Panc1 (cell line): ENCODE measurements at regions not wholly inside any gene's neighbourhood (a gene's known extent, or its start where the extent isn't known, plus 50 kb on each side); places are given as distances from the start of the nearest gene placed in this dataset.

Experiments used
- SIN3A ChIP-seq: IDR thresholded peaks from 2 replicates; pipeline ENCODE4 v1.6.1; 2012; ENCODE audit warnings: low read depth, mild to moderate bottlenecking, low read length, moderate library complexity, borderline replicate concordance; ENCODE audit not compliant: insufficient read depth
- TF ChIP-seq, protein P1 (sequence below), 2 experiments: IDR thresholded peaks; 2 replicates each; pipeline ENCODE4 v1.6.1; 2011 to 2012; ENCODE audit warnings: low read depth in 2 of 2, control low read depth in 1 of 2, low read length in 1 of 2, mild to moderate bottlenecking in 1 of 2, moderate library complexity in 1 of 2; ENCODE audit not compliant: insufficient read depth in 1 of 2

DNA sequence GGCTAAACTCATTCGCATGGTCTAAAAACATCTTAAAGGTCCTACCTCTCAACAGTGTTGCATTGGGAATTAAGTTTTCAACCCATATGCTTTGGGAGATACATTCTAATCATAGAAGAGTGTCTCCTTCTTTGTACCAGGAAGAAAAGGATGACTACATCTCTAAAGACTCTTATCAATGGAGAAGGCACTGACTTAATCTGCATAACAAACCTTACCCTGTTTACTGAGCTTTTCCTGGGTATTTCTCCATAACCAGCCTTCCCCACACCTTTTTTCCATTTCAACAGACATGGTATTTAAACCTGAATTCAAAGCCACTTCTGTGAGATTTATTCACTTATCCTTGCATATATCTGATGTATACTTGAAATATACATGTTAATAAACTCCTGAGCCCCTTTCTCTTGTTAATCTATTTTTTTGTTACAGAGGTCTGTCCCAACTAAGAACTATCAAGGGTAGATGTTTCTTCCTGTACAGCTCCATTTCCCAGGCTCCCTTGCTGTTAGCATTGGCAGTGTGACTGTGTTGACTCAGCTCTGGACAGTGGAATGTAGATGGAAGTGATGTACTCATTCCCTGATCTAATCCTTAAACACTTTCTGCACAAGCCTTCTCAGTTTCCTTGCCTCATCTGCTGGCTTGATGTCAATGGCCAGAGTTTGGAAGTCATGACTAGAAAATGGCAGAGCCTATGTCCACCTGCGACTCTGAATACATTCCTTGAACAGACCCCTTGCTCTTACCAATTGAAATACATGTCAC is 148.9 kb upstream of the CPEB2 start:
- no peak for TF ChIP-seq SIN3A
- TF ChIP-seq, protein P1, sequence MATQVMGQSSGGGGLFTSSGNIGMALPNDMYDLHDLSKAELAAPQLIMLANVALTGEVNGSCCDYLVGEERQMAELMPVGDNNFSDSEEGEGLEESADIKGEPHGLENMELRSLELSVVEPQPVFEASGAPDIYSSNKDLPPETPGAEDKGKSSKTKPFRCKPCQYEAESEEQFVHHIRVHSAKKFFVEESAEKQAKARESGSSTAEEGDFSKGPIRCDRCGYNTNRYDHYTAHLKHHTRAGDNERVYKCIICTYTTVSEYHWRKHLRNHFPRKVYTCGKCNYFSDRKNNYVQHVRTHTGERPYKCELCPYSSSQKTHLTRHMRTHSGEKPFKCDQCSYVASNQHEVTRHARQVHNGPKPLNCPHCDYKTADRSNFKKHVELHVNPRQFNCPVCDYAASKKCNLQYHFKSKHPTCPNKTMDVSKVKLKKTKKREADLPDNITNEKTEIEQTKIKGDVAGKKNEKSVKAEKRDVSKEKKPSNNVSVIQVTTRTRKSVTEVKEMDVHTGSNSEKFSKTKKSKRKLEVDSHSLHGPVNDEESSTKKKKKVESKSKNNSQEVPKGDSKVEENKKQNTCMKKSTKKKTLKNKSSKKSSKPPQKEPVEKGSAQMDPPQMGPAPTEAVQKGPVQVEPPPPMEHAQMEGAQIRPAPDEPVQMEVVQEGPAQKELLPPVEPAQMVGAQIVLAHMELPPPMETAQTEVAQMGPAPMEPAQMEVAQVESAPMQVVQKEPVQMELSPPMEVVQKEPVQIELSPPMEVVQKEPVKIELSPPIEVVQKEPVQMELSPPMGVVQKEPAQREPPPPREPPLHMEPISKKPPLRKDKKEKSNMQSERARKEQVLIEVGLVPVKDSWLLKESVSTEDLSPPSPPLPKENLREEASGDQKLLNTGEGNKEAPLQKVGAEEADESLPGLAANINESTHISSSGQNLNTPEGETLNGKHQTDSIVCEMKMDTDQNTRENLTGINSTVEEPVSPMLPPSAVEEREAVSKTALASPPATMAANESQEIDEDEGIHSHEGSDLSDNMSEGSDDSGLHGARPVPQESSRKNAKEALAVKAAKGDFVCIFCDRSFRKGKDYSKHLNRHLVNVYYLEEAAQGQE (IDR thresholded peaks at IDR 0.05; ENCODE audit: insufficient read depth in 1 of 2, low read depth in 2 of 2, low read length in 1 of 2), result no peak
